Retinal pigment epithelial cell (primary cell): ENCODE measurements at regions not wholly inside any gene's neighbourhood (a gene's known extent, or its start where the extent isn't known, plus 50 kb on each side); places are given as distances from the start of the nearest gene placed in this dataset.
A peak's percentile ranks its signal among the peaks of the same experiment; 100 is the strongest.

Experiments used
- DNase-seq: peaks from one replicate; pipeline ENCODE4 v3.0.0-alpha.2; 2010; ENCODE audit warnings: low read depth
- H3K4me3 ChIP-seq: 2 replicates; pipeline ENCODE4 v1.5.1; 2011; ENCODE audit warnings: mild to moderate bottlenecking, low read length, control low read depth, moderate library complexity
- CTCF ChIP-seq: conservative IDR thresholded peaks from 2 replicates; pipeline ENCODE4 v1.5.1; 2011; ENCODE audit warnings: low read depth, low read length, control low read depth, inconsistent platforms

GRCh38 chr11:112542479-112542878, 281.8 kb upstream of the PLET1 start:
- no peak for TF ChIP-seq CTCF
- DNase-seq, result no peak
- H3K4me3 ChIP-seq, result no peak overlapping the region

- no peak for DNase-seq
- no peak overlapping the region for H3K4me3 ChIP-seq
- no peak for TF ChIP-seq CTCF
Measured at GRCh38 chr11:112543390-112543789, 282.7 kb upstream of the PLET1 start.

- DNase-seq, result no peak
- no peak overlapping the region for H3K4me3 ChIP-seq
- TF ChIP-seq CTCF, result no peak
Measured at GRCh38 chr11:112548641-112549040, 288.0 kb upstream of the PLET1 start.

- DNase-seq, result no peak
- H3K4me3 ChIP-seq, result no peak overlapping the region
- no peak for TF ChIP-seq CTCF
Measured at GRCh38 chr11:112553205-112553731, 292.6 kb upstream of the PLET1 start.

GRCh38 chr11:112554586-112554985, 293.9 kb upstream of the PLET1 start:
- H3K4me3 ChIP-seq, result no peak overlapping the region
- TF ChIP-seq CTCF, result no peak
- no peak for DNase-seq

- peak; percentile 96 for TF ChIP-seq CTCF
- no peak overlapping the region for H3K4me3 ChIP-seq
- no peak for DNase-seq
Measured at GRCh38 chr11:112555491-112556364, 295.1 kb upstream of the PLET1 start.

- H3K4me3 ChIP-seq, result no peak overlapping the region
- no peak for DNase-seq
- TF ChIP-seq CTCF, result no peak
Measured at GRCh38 chr11:112558691-112559090, 298.0 kb upstream of the PLET1 start.
